Bronchial epithelial cell (primary cell): ENCODE measurements at regions not wholly inside any gene's neighbourhood (a gene's known extent, or its start where the extent isn't known, plus 50 kb on each side); places are given as distances from the start of the nearest gene placed in this dataset.

Experiments
- DNase-seq: peaks from one replicate; pipeline ENCODE4 v3.0.0-alpha.2; 2010; ENCODE audit warnings: low read depth
- FAIRE-seq: peaks from 2 replicates; lab custom pipeline; 2011; peaks lifted over from hg19 to GRCh38; lab: Jason Lieb, UNC
- H3K27me3 ChIP-seq: 2 replicates; pipeline ENCODE4 v1.5.1; 2011; ENCODE audit warnings: low read length; ENCODE audit not compliant: control insufficient read depth, insufficient read depth
- H3K36me3 ChIP-seq: 2 replicates; pipeline ENCODE4 v1.5.1; 2011; ENCODE audit warnings: low read length; ENCODE audit not compliant: control insufficient read depth, insufficient read depth
- H3K4me3 ChIP-seq: 2 replicates; pipeline ENCODE4 v1.5.1; 2011; ENCODE audit warnings: mild to moderate bottlenecking, low read depth, low read length, control low read depth
- CTCF ChIP-seq: IDR thresholded peaks from 2 replicates; pipeline ENCODE4 v1.5.1; 2011; ENCODE audit warnings: mild to moderate bottlenecking, moderate library complexity, low read length, control low read depth, inconsistent platforms; ENCODE audit not compliant: insufficient read depth, severe bottlenecking

GRCh38 chr12:115223991-115224390, 540.0 kb upstream of the TBX3 start:
- no peak for DNase-seq
- TF ChIP-seq CTCF = no peak
- no peaks in the 10 kb centered on the region for H3K27me3 ChIP-seq
- no peaks in the 10 kb centered on the region for H3K36me3 ChIP-seq
- no peak for FAIRE-seq
- no peak overlapping the region for H3K4me3 ChIP-seq

GRCh38 chr12:115223322-115223721, 539.3 kb upstream of the TBX3 start:
- Histone ChIP-seq H3K4me3 (no peak overlapping the region), H3K36me3 (no peaks in the 10 kb centered on the region), H3K27me3 (no peaks in the 10 kb centered on the region)
- no peak for TF ChIP-seq CTCF
- DNase-seq (peak; percentile 75), FAIRE-seq (no peak)

GRCh38 chr12:115222220-115222619, 538.2 kb upstream of the TBX3 start:
- Histone ChIP-seq H3K36me3 (no peaks in the 10 kb centered on the region), H3K27me3 (no peaks in the 10 kb centered on the region), H3K4me3 (no peak overlapping the region)
- no peak for TF ChIP-seq CTCF
- DNase-seq = no peak
- FAIRE-seq = no peak

- TF ChIP-seq CTCF = no peak
- FAIRE-seq (no peak), DNase-seq (no peak)
Observed at GRCh38 chr12:115216301-115216700, 532.3 kb upstream of the TBX3 start.

GRCh38 chr12:115215544-115215943, 531.6 kb upstream of the TBX3 start:
- Histone ChIP-seq H3K36me3 (no peaks in the 10 kb centered on the region), H3K27me3 (no peaks in the 10 kb centered on the region), H3K4me3 (no peak overlapping the region)
- no peak for FAIRE-seq
- TF ChIP-seq CTCF = no peak
- DNase-seq = no peak

More at GRCh38 chr12:115216301-115216700, 532.3 kb upstream of the TBX3 start:
- Histone ChIP-seq H3K27me3 (no peaks in the 10 kb centered on the region), H3K4me3 (no peak overlapping the region), H3K36me3 (no peaks in the 10 kb centered on the region)

- H3K36me3 ChIP-seq = no peaks in the 10 kb centered on the region
- no peak for FAIRE-seq
- TF ChIP-seq CTCF = no peak
Observed at GRCh38 chr12:115213538-115214016, 529.6 kb upstream of the TBX3 start.

More at GRCh38 chr12:115213538-115214016, 529.6 kb upstream of the TBX3 start:
- Histone ChIP-seq H3K4me3 (no peak overlapping the region), H3K27me3 (no peaks in the 10 kb centered on the region)
- DNase-seq = no peak
